ENCODE measurements at regions not wholly inside any gene's neighbourhood (a gene's known extent, or its start where the extent isn't known, plus 50 kb on each side); places are given as distances from the start of the nearest gene placed in this dataset.
"Not testable (repeated sequence)": the region's sequence is repeated elsewhere in the genome, so short reads cannot be mapped to it uniquely, and the experiment has no call there.

DNA sequence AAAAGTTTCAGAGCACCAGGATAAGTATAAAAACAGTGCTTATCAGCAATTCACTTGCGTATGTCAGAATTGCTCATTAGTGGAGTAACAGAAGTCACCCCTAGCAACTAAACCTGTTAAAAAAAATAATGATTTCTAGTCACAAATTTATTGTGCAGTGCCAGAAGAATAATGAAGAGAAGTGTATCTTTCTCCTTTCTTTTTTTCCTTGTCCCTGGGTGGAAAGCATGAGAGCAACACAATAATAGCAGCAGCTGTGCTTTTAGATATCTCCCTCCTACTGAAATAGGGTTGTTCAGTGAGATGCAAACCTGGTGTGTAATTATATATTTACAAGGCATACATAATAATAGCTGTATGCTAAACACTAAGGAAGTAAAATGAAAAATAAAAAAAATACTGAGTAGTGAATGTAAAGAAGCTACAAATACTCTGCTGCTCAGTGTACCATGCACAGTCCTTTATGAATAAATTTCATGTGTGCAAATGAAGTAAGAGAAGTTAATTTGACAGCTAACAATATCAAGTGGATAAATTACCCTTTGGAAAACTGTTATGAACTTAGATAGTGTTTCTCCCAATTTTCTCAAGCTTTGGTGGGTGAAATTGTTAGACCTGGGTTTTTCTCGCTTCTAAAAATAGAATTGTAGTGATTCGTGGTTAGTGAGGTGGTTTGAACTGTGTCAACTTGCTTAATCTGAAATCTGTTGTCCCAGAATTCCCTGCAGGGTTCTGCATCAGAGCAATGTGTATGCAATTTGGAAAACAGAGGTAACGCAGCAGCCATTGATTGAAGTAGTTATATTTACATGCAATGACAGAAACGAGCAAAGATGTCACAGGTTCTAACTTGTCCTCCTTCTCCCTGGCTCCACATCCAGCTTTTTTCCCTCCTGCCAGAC lies 125.7 kb upstream of the NDST3 start:
- DNase-seq (ENCODE audit: low read depth in 1 of 2, low spot score in 1 of 2) = no peak
- in situ Hi-C loops (cut with HindIII; ENCODE audit: low pct_unique_long_range_greater_than_20kb, low sequenced_read_pairs) = no loop called here
- TF ChIP-seq JUND (IDR thresholded peaks at IDR 0.05; ENCODE audit: low read depth) = no peak

DNA sequence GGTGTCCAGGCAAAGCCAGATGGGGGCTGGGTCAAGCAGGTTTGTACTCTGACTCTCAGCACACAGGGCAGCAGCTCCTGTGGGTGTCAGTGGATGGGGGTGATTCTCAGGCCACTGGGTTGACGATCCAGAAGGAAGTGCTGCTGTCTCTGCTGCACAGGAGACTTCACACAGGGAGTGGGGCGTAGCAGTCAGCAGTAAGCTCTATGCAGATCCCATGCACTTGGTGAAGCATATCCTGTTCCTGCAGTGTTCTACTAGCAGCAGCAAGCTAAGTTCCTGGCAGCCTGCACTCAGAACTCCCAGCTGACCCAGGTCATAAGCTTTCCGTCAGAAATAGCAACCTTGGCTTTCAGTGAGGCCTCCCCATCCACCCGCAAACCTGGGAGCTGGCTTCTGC lies 117.6 kb upstream of the NDST3 start:
- no peak for DNase-seq (ENCODE audit: low read depth in 1 of 2, low spot score in 1 of 2)
- in situ Hi-C loops (cut with HindIII; ENCODE audit: low pct_unique_long_range_greater_than_20kb, low sequenced_read_pairs) = no loop called here
- no peak for TF ChIP-seq JUND (IDR thresholded peaks at IDR 0.05; ENCODE audit: low read depth)

DNA sequence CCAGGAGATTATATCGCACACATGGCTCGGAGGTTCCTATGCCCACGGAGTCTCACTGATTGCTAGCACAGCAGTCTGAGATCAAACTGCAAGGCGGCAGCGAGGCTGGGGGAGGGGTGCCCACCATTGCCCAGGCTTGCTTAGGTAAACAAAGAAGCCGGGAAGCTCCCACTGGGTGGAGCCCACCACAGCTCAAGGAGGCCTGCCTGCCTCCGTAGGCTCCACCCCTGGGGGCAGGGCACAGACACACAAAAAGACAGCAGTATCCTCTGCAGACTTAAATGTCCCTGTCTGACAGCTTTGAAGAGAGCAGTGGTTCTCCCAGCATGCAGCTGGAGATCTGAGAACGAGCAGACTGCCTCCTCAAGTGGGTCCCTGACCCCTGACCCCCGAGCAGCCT lies 112.0 kb upstream of the NDST3 start:
- in situ Hi-C loops (cut with HindIII; ENCODE audit: low pct_unique_long_range_greater_than_20kb, low sequenced_read_pairs) = not testable (repeated sequence)
- DNase-seq (ENCODE audit: low read depth in 1 of 2, low spot score in 1 of 2) = peak in 1 of 2 experiments; percentile 17

DNA sequence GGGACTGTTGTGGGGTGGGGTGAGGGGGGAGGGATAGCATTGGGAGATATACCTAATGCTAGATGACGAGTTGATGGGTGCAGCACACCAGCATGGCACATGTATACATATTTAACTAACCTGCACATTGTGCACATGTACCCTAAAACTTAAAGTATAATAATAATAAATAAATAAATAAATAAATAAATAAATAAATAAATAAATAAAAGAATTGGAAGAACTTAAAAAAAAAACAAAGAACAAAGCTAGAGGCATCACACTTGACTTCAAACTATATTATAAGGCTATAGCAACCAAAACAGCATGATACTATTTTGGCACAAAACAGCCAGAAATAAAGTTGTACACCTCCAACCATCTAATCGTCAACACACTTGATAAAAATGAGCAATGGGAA lies 106.5 kb upstream of the NDST3 start:
- in situ Hi-C loops (cut with HindIII; ENCODE audit: low pct_unique_long_range_greater_than_20kb, low sequenced_read_pairs); DNase-seq (ENCODE audit: low read depth in 1 of 2, low spot score in 1 of 2): not testable (repeated sequence)

DNA sequence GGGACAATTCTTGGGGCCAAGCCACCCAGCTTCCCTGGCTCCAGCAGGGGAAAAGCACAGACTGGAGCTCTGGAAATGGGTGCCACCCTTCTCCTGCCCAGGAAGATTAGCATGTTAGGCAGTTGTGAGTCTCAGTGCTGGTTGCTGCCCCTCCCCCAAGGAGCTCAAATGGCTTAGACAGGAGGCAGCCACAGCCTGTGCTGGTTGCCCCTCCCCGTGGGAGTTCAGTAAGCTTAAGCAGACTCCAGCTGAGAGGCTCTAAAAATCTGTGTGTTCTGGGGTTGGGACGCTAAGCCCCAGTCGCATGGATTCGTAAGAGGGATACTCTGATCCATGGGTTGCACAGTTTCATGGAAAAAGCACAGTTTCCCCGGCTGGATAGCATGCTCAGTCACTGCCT lies 92.7 kb upstream of the NDST3 start:
- in situ Hi-C loops (cut with HindIII; ENCODE audit: low pct_unique_long_range_greater_than_20kb, low sequenced_read_pairs) = no loop called here
- TF ChIP-seq JUND (IDR thresholded peaks at IDR 0.05; ENCODE audit: low read depth) = no peak
- no peak for DNase-seq (ENCODE audit: low read depth in 1 of 2, low spot score in 1 of 2)

DNA sequence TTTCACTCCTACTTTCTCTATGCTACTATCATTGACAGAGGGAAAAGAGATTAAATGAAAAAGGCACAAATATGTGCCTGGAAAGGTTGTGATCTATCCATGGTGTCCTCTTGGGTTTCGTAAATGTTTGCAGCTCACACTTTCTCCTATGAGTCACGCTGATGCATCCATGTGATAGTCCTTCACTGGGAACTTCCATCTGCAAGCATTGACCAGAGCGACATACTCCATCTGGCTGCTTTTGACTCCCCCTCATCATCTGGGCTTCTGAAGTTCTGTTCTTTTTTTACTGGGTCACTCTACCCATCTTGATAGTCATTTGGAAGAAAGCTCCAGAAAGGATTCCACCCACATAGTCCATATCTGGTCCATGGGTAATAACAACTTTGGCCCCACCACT lies 84.7 kb upstream of the NDST3 start:
- in situ Hi-C loops (cut with HindIII; ENCODE audit: low pct_unique_long_range_greater_than_20kb, low sequenced_read_pairs) = no loop called here
- no peak for TF ChIP-seq JUND (IDR thresholded peaks at IDR 0.05; ENCODE audit: low read depth)
- DNase-seq (ENCODE audit: low read depth in 1 of 2, low spot score in 1 of 2) = no peak

DNA sequence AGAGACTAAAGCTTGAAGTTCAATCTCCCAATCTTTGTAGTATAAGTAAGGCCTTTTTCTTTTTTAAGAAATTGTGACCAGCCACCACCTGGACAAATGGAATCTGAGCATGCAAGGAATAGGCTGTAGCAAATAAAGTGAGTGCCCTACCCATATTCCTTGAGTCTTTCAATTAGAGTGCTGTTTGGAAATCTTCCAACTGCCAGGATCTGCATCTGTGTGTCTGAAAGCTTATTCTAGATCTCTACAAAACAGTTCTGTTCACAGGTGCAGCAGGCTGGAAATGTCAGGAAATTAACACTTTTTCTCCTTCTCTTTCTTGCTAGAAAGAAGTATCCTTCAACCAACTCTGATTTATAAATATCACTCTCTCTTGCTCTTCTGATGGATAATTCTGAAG lies 76.7 kb upstream of the NDST3 start:
- no peak for DNase-seq (ENCODE audit: low read depth in 1 of 2, low spot score in 1 of 2)
- TF ChIP-seq JUND (IDR thresholded peaks at IDR 0.05; ENCODE audit: low read depth) = no peak
- in situ Hi-C loops (cut with HindIII; ENCODE audit: low pct_unique_long_range_greater_than_20kb, low sequenced_read_pairs) = no loop called here

DNA sequence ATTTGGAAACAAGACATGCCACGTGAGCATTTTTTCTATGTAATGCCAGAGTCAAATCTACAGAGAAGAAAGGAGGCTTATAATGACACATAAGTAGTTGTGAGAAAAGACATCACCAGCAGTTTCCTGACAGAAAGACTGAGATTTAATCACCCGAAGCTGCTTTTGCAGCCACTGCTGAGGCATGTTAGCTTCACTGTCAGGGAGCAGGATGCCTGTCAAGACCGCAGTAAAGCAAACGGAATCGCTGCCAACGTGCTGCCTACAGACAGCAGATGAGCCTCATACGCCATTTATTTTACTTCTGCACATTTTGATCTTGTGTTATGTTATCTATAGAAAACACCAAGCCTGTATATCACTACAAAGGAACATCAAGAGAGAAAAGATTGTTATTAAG lies 68.7 kb upstream of the NDST3 start:
- no peak for TF ChIP-seq JUND (IDR thresholded peaks at IDR 0.05; ENCODE audit: low read depth)
- in situ Hi-C loops (cut with HindIII; ENCODE audit: low pct_unique_long_range_greater_than_20kb, low sequenced_read_pairs) = no loop called here
- DNase-seq (ENCODE audit: low read depth in 1 of 2, low spot score in 1 of 2) = peak in 1 of 2 experiments; percentile 35

DNA sequence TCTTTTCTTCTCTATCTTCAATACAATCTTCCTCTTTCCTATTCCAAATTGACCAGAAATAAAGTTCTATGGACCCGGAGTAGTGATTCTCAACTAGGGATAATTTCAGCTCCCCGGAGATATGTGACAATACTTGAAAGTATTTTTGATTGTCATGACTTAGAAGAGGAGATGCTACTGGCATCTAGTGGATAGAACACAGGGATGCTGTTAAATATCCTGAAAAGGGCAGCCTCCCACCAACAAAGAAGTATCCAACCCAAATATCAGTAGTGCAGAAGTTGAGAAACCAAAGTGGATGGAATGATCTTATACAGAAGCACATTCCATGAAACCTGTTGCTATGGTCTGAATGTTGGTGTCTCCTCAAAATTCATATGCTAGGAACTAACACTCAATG lies 65.7 kb upstream of the NDST3 start:
- no peak for TF ChIP-seq JUND (IDR thresholded peaks at IDR 0.05; ENCODE audit: low read depth)
- no peak for DNase-seq (ENCODE audit: low read depth in 1 of 2, low spot score in 1 of 2)
- in situ Hi-C loops (cut with HindIII; ENCODE audit: low pct_unique_long_range_greater_than_20kb, low sequenced_read_pairs) = no loop called here

DNA sequence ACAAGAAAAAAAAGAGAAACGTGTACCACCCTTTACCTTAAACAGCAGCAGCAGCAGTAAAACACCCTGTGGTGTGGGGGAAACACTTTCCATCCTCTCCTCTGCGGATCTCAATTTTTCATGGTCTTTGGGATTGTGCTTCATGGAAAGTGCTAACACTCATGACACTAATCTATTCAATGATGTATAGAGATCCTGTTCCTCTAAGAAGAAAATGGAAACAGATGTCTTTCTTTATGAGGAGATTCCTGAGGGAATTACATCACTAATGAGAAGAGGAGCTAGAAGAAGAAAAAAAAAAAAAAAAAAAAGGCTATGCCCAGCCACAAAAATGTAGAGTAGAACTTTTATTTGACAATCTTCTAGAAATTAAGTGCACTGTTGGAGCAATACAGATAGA lies 62.9 kb upstream of the NDST3 start:
- TF ChIP-seq JUND (IDR thresholded peaks at IDR 0.05; ENCODE audit: low read depth) = no peak
- no peak for DNase-seq (ENCODE audit: low read depth in 1 of 2, low spot score in 1 of 2)
- in situ Hi-C loops (cut with HindIII; ENCODE audit: low pct_unique_long_range_greater_than_20kb, low sequenced_read_pairs) = no loop called here

DNA sequence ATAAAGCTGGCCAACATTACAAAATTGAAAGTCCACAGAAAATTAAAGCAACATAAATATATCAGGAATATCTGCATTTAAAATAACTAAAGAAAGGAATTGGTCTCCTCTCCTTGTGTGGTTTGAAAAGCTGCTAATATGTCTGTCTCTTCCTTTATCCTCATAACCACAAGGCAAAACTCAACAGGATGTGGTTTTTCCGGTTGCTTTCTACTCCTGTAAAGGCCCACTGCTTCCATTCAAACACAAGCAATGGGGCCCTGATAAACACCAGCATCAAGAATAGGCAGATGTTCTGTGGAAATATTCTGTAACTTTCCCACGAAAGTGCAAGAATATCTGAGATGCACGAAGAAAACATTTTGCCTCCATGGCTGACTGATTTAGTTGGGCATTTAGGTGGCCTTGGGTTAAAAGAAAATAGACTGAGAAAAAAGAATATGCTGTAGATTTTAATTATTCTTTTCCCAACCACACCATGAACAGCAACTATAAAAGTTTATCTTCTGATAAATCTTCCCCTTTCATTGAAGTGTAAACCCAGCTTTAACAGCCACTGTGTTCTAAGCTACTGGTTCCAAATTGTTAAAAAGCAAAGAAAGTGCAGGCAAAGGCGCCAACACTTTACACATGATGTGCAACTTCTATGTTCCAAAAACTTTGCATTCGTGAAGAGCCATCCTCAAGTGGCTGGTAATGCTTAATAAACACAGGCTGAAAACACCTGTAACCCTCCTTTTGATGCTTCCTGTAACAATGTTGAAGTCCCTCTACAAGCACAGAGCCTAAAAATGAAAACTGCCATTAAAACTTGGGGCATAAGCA lies 50.5 kb upstream of the NDST3 start:
- TF ChIP-seq JUND (IDR thresholded peaks at IDR 0.05; ENCODE audit: low read depth) = no peak
- in situ Hi-C loops (cut with HindIII; ENCODE audit: low pct_unique_long_range_greater_than_20kb, low sequenced_read_pairs) = no loop called here

DNA sequence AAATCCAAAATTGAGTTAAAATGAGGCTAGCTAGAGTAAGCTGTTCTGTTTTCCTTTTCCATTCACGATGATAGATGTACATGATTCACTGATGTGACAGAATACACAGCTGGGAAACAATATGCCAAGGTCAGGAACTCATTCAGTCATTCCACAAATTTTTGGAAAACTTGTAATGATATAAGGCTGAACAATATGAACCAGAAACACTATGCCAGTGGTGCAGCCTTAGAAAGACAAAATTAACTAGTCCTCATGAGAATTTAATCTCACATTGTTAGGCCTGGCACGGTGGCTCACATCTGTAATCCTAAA lies 50.0 kb upstream of the NDST3 start:
- DNase-seq (ENCODE audit: low read depth in 1 of 2, low spot score in 1 of 2) = no peak
- no peak for TF ChIP-seq JUND (IDR thresholded peaks at IDR 0.05; ENCODE audit: low read depth)
- in situ Hi-C loops (cut with HindIII; ENCODE audit: low pct_unique_long_range_greater_than_20kb, low sequenced_read_pairs) = no loop called here

More for the DNA sequence above, 50.5 kb upstream of the NDST3 start:
- DNase-seq (ENCODE audit: low read depth in 1 of 2, low spot score in 1 of 2) = peak in 1 of 2 experiments; percentile 4
